Testis (tissue), 2 donors: ENCODE measurements at regions not wholly inside any gene's neighbourhood (a gene's known extent, or its start where the extent isn't known, plus 50 kb on each side); places are given as distances from the start of the nearest gene placed in this dataset.
A peak's percentile ranks its signal among the peaks of the same experiment; 100 is the strongest.

Experiments
- DNase-seq: peaks from one replicate; pipeline ENCODE4 v3.0.0-alpha.2; 2019
- H3K27ac ChIP-seq, 2 donors: fragments of 200-600 bp; sonication (generic); one replicate each; pipeline ENCODE4 v1.5.1; 2019
- H3K27me3 ChIP-seq: fragments of 200-600 bp; sonication (generic); one replicate; pipeline ENCODE4 v1.5.1; 2019
- H3K36me3 ChIP-seq: fragments of 200-600 bp; sonication (generic); one replicate; pipeline ENCODE4 v1.5.1; 2017; ENCODE audit warnings: low read depth; ENCODE audit errors: missing control alignments
- H3K4me1 ChIP-seq: fragments of 200-600 bp; sonication (generic); one replicate; pipeline ENCODE4 v1.5.1; 2019
- H3K4me3 ChIP-seq, 2 donors: fragments of 200-600 bp; sonication (generic); one replicate each; pipeline ENCODE4 v1.5.1; 2017 to 2019
- H3K9me3 ChIP-seq: fragments of 200-600 bp; sonication (generic); one replicate; pipeline ENCODE4 v1.5.1; 2017
- CTCF ChIP-seq, 3 experiments: fragments of 450-650 bp in 2 of 3; fragments of 200-600 bp in 1 of 3; sonication (generic) in 1 of 3; IDR thresholded peaks; one replicate each; pipeline ENCODE4 v1.5.1; 2016 to 2019; ENCODE audit warnings: antibody characterized with exemption in 3 of 3, mild to moderate bottlenecking in 2 of 3, moderate library complexity in 1 of 3
- POLR2A ChIP-seq: fragments of 450-650 bp; IDR thresholded peaks from one replicate; pipeline ENCODE4 v1.6.1; 2017; ENCODE audit warnings: antibody characterized with exemption, mild to moderate bottlenecking, moderate library complexity
- WGBS, 2 donors: methylation state at CpG; one replicate each; pipeline ENCODE4 v1.1.5; 2018; 5-methylcytosine and 5-hydroxymethylcytosine counted together
- intact Hi-C: fragments of 100-400 bp; cut with DNase I; formaldehyde crosslinking; loops from one replicate; pipeline ENCODE4 v1.15.1; 2023; ENCODE audit warnings: low total_unique reads

- intact Hi-C loops, result no loop called here
- Histone ChIP-seq H3K9me3 (no peaks in the 10 kb centered on the region), H3K27ac (no peak overlapping the region), H3K36me3 (no peaks in the 10 kb centered on the region), H3K27me3 (no peaks in the 10 kb centered on the region), H3K4me1 (no peaks in the 10 kb centered on the region), H3K4me3 (no peak overlapping the region)
- 79 to 87% methylated on average over 8 of the region's 8 CpGs for WGBS, 2 donors
- TF ChIP-seq CTCF (IDR thresholded peaks at IDR 0.05), result no peak
- TF ChIP-seq POLR2A, result no peak
- DNase-seq, result no peak
These were observed 53.4 kb upstream of the TRPC3 start for GRCh38 chr4:122005064-122005755.

- intact Hi-C loops, result no loop called here
- DNase-seq, result peak; percentile 66
- H3K4me3 ChIP-seq, result no peak overlapping the region
These were observed 51.5 kb upstream of the TRPC3 start for GRCh38 chr4:122003335-122003734.

More at GRCh38 chr4:122003335-122003734, 51.5 kb upstream of the TRPC3 start:
- Histone ChIP-seq H3K9me3 (no peaks in the 10 kb centered on the region), H3K36me3 (no peaks in the 10 kb centered on the region), H3K27me3 (no peaks in the 10 kb centered on the region), H3K27ac (no peak overlapping the region), H3K4me1 (no peaks in the 10 kb centered on the region)
- TF ChIP-seq CTCF (IDR thresholded peaks at IDR 0.05) (peak; percentile 34 to 70 (median 43)), POLR2A (no peak)
- WGBS, 2 donors, result 75 to 78% methylated on average over 7 of the region's 7 CpGs
